Stimulated activated naive CD8-positive, alpha-beta T cell treated with anti-CD3 and anti-CD28 coated beads, Interleukin-15, Interleukin-2, amounts not matched to agents 100 ng/mL and 50 ng/mL, for 24 hours (primary cell): ENCODE measurements at regions not wholly inside any gene's neighbourhood (a gene's known extent, or its start where the extent isn't known, plus 50 kb on each side); places are given as distances from the start of the nearest gene placed in this dataset.
A peak's percentile ranks its signal among the peaks of the same experiment; 100 is the strongest.

Source experiments
- H3K27ac Mint-ChIP-seq: one replicate; pipeline ENCODE4 v1.8.0; 2021; ENCODE audit warnings: mild to moderate bottlenecking, mixed read lengths
- H3K27me3 Mint-ChIP-seq: one replicate; pipeline ENCODE4 v1.8.0; 2021; ENCODE audit warnings: mixed read lengths
- H3K36me3 Mint-ChIP-seq: one replicate; pipeline ENCODE4 v1.8.0; 2021; ENCODE audit warnings: low read depth, mixed read lengths
- H3K4me1 Mint-ChIP-seq: one replicate; pipeline ENCODE4 v1.8.0; 2021; ENCODE audit warnings: low read depth, mixed read lengths
- H3K4me3 Mint-ChIP-seq: one replicate; pipeline ENCODE4 v1.8.0; 2021; ENCODE audit warnings: mild to moderate bottlenecking, mixed read lengths
- H3K9me3 Mint-ChIP-seq: one replicate; pipeline ENCODE4 v1.8.0; 2021; ENCODE audit warnings: mixed read lengths

- Mint-ChIP-seq H3K9me3 (no peaks in the 10 kb centered on the region), H3K4me3 (no peak overlapping the region), H3K36me3 (no peaks in the 10 kb centered on the region), H3K27ac (no peak overlapping the region), H3K4me1 (no peaks in the 10 kb centered on the region), H3K27me3 (no peaks in the 10 kb centered on the region)
Observed at GRCh38 chr7:10571759-10572158, 401.9 kb upstream of the PHF14 start.

- no peaks in the 10 kb centered on the region for H3K36me3 Mint-ChIP-seq
- H3K4me3 Mint-ChIP-seq: no peak overlapping the region
- H3K9me3 Mint-ChIP-seq: no peaks in the 10 kb centered on the region
- no peaks in the 10 kb centered on the region for H3K27me3 Mint-ChIP-seq
- H3K27ac Mint-ChIP-seq: no peak overlapping the region
- no peaks in the 10 kb centered on the region for H3K4me1 Mint-ChIP-seq
Observed at GRCh38 chr7:10577866-10578374, 395.8 kb upstream of the PHF14 start.

GRCh38 chr7:10579561-10579960 lies 394.1 kb upstream of the PHF14 start:
- Mint-ChIP-seq H3K4me3 (no peak overlapping the region), H3K4me1 (no peaks in the 10 kb centered on the region), H3K36me3 (no peaks in the 10 kb centered on the region), H3K27me3 (no peaks in the 10 kb centered on the region), H3K9me3 (no peaks in the 10 kb centered on the region), H3K27ac (no peak overlapping the region)

GRCh38 chr7:10584886-10585285 lies 388.8 kb upstream of the PHF14 start:
- Mint-ChIP-seq H3K4me1 (no peaks in the 10 kb centered on the region), H3K9me3 (no peaks in the 10 kb centered on the region), H3K4me3 (no peak overlapping the region)

GRCh38 chr7:10588084-10588483 lies 385.6 kb upstream of the PHF14 start:
- H3K9me3 Mint-ChIP-seq: no peaks in the 10 kb centered on the region
- no peaks in the 10 kb centered on the region for H3K27me3 Mint-ChIP-seq
- no peaks in the 10 kb centered on the region for H3K36me3 Mint-ChIP-seq
- no peak overlapping the region for H3K27ac Mint-ChIP-seq
- H3K4me3 Mint-ChIP-seq: no peak overlapping the region
- no peaks in the 10 kb centered on the region for H3K4me1 Mint-ChIP-seq

More at GRCh38 chr7:10584886-10585285, 388.8 kb upstream of the PHF14 start:
- H3K27me3 Mint-ChIP-seq: no peaks in the 10 kb centered on the region
- H3K27ac Mint-ChIP-seq: no peak overlapping the region
- H3K36me3 Mint-ChIP-seq: no peaks in the 10 kb centered on the region

GRCh38 chr7:10592604-10593003 lies 381.1 kb upstream of the PHF14 start:
- Mint-ChIP-seq H3K27me3 (no peaks in the 10 kb centered on the region), H3K36me3 (no peaks in the 10 kb centered on the region), H3K9me3 (no peaks in the 10 kb centered on the region), H3K27ac (no peak overlapping the region), H3K4me1 (no peaks in the 10 kb centered on the region), H3K4me3 (no peak overlapping the region)

GRCh38 chr7:10593080-10593479 lies 380.6 kb upstream of the PHF14 start:
- Mint-ChIP-seq H3K36me3 (no peaks in the 10 kb centered on the region), H3K27me3 (no peaks in the 10 kb centered on the region), H3K4me3 (no peak overlapping the region), H3K27ac (no peak overlapping the region), H3K9me3 (no peaks in the 10 kb centered on the region), H3K4me1 (no peaks in the 10 kb centered on the region)

GRCh38 chr7:10596827-10597226 lies 376.8 kb upstream of the PHF14 start:
- no peaks in the 10 kb centered on the region for H3K9me3 Mint-ChIP-seq
- H3K36me3 Mint-ChIP-seq: no peaks in the 10 kb centered on the region
- H3K27ac Mint-ChIP-seq: no peak overlapping the region
- H3K4me1 Mint-ChIP-seq: no peaks in the 10 kb centered on the region
- H3K27me3 Mint-ChIP-seq: no peaks in the 10 kb centered on the region
- no peak overlapping the region for H3K4me3 Mint-ChIP-seq

GRCh38 chr7:10604128-10604527 lies 369.5 kb upstream of the PHF14 start:
- Mint-ChIP-seq H3K4me1 (no peaks in the 10 kb centered on the region), H3K27me3 (no peaks in the 10 kb centered on the region), H3K9me3 (no peaks in the 10 kb centered on the region), H3K27ac (no peak overlapping the region), H3K36me3 (no peaks in the 10 kb centered on the region), H3K4me3 (no peak overlapping the region)

GRCh38 chr7:10612950-10613349 lies 360.7 kb upstream of the PHF14 start:
- no peak overlapping the region for H3K4me3 Mint-ChIP-seq
- H3K9me3 Mint-ChIP-seq: no peaks in the 10 kb centered on the region
- H3K27ac Mint-ChIP-seq: no peak overlapping the region
- H3K27me3 Mint-ChIP-seq: no peaks in the 10 kb centered on the region
- H3K36me3 Mint-ChIP-seq: no peaks in the 10 kb centered on the region
- no peaks in the 10 kb centered on the region for H3K4me1 Mint-ChIP-seq

GRCh38 chr7:10618953-10619352 lies 354.7 kb upstream of the PHF14 start:
- H3K27me3 Mint-ChIP-seq: no peaks in the 10 kb centered on the region
- no peak overlapping the region for H3K4me3 Mint-ChIP-seq
- H3K9me3 Mint-ChIP-seq: no peaks in the 10 kb centered on the region
- no peaks in the 10 kb centered on the region for H3K4me1 Mint-ChIP-seq
- no peaks in the 10 kb centered on the region for H3K36me3 Mint-ChIP-seq
- H3K27ac Mint-ChIP-seq: no peak overlapping the region

- no peaks in the 10 kb centered on the region for H3K27me3 Mint-ChIP-seq
- peaks cover 6% of the 10 kb centered on the region for H3K9me3 Mint-ChIP-seq
- no peaks in the 10 kb centered on the region for H3K36me3 Mint-ChIP-seq
Observed at GRCh38 chr7:10632712-10633111, 341.0 kb upstream of the PHF14 start.

GRCh38 chr7:10634239-10634638 lies 339.4 kb upstream of the PHF14 start:
- H3K27ac Mint-ChIP-seq: no peak overlapping the region
- no peaks in the 10 kb centered on the region for H3K27me3 Mint-ChIP-seq
- H3K4me3 Mint-ChIP-seq: no peak overlapping the region
- no peaks in the 10 kb centered on the region for H3K4me1 Mint-ChIP-seq
- no peaks in the 10 kb centered on the region for H3K36me3 Mint-ChIP-seq
- peaks cover 6% of the 10 kb centered on the region for H3K9me3 Mint-ChIP-seq

More at GRCh38 chr7:10632712-10633111, 341.0 kb upstream of the PHF14 start:
- Mint-ChIP-seq H3K4me1 (no peaks in the 10 kb centered on the region), H3K27ac (no peak overlapping the region), H3K4me3 (no peak overlapping the region)

GRCh38 chr7:10637991-10638390 lies 335.7 kb upstream of the PHF14 start:
- Mint-ChIP-seq H3K36me3 (no peaks in the 10 kb centered on the region), H3K4me1 (peaks cover 4% of the 10 kb centered on the region), H3K4me3 (no peak overlapping the region), H3K27ac (no peak overlapping the region), H3K27me3 (no peaks in the 10 kb centered on the region), H3K9me3 (no peaks in the 10 kb centered on the region)

- Mint-ChIP-seq H3K27ac (peak overlapping the region; percentile 3), H3K4me1 (peaks cover 19% of the 10 kb centered on the region), H3K36me3 (no peaks in the 10 kb centered on the region), H3K27me3 (no peaks in the 10 kb centered on the region), H3K4me3 (peak overlapping the region; percentile 16), H3K9me3 (no peaks in the 10 kb centered on the region)
Observed at GRCh38 chr7:10643545-10643944, 330.1 kb upstream of the PHF14 start.

- no peaks in the 10 kb centered on the region for H3K27me3 Mint-ChIP-seq
- no peaks in the 10 kb centered on the region for H3K9me3 Mint-ChIP-seq
- no peak overlapping the region for H3K4me3 Mint-ChIP-seq
- peaks cover 19% of the 10 kb centered on the region for H3K4me1 Mint-ChIP-seq
- H3K36me3 Mint-ChIP-seq: no peaks in the 10 kb centered on the region
- H3K27ac Mint-ChIP-seq: no peak overlapping the region
Observed at GRCh38 chr7:10644849-10645248, 328.8 kb upstream of the PHF14 start.
